Head of caudate nucleus (tissue), 42 donors: ENCODE measurements at regions not wholly inside any gene's neighbourhood (a gene's known extent, or its start where the extent isn't known, plus 50 kb on each side); places are given as distances from the start of the nearest gene placed in this dataset.
"Not testable (repeated sequence)": the region's sequence is repeated elsewhere in the genome, so short reads cannot be mapped to it uniquely, and the experiment has no call there.

Experiments
- DNase-seq, 42 donors: peaks; one replicate each; pipeline versions ENCODE4 v3.0.0 to v3.0.0-alpha.2; 2020 to 2021; ENCODE audit warnings: mixed read lengths in 7 of 42
- intact Hi-C: fragments of 100-400 bp; cut with DNase I; formaldehyde crosslinking; loops from one replicate; pipeline ENCODE4 v1.15.0; 2022

DNA sequence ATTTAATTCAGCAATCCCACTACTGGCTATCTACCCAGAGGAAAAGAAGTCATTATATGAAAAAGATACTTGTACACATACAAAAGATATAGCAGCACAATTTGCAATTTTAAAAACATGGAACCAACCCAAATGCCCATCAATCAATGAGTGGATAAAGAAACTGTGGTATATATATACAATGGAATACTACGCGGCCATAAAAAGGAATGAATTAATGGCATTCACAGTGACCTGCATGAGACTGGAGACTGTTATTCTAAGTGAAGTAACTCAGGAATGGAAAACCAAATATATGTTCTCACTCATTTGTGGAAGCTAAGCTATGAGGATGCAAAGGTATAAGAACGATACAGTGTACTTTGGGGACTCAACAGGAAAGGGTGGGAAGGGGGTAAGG is 102.8 kb upstream of the KCNMA1 start:
- DNase-seq, intact Hi-C loops: not testable (repeated sequence)

DNA sequence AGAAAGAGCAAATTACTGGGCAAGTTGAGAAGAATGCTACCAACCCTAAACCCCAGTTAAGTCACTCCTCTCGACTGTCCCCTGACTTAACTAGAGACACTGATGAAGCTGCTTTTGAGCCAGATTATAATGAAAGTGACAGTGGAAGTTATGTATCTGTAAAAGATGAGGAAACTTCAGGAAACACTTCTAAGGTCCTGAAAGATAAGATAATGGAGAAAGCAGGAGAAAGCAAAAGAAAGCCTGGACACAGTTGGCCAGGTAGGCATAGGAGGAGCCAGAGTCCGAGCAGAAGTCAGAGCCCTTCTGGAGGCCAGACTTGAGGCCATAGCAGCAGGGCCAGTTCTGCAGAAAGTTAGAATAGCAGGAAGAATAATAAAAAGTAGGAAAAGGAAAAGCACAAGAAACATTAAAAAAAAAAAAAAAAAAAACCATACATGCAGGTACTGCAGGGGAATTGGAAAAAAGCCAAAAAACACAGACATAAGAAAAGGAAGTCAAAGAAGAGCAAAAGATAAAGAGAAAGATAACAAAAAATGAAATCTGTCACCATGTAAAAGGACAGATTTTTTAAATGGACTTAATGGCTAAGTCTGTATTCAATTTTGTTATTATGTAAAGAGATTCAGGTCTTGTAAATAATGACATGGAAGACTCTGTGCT is 101.0 kb upstream of the KCNMA1 start:
- intact Hi-C loops: no loop called here
- DNase-seq: no peak

DNA sequence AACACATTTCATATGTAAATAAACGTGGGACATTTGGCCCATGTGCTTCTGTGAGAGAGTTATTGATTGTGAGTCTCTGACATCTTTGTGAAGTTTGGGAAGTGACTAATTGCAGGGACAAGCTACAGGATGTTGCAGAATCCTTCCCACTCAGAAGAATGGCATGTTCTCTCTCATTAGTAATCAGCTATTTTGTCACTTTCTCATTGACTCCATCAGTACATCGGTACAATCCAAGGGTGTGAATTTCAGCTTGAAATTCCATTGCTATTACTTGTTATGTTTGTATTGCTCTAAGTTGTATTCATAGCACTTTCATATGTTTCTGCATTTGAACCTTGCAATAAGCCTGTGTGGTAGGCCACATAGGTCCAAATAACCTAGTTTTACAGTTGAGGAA is 100.0 kb upstream of the KCNMA1 start:
- no peak for DNase-seq
- intact Hi-C loops: no loop called here

DNA sequence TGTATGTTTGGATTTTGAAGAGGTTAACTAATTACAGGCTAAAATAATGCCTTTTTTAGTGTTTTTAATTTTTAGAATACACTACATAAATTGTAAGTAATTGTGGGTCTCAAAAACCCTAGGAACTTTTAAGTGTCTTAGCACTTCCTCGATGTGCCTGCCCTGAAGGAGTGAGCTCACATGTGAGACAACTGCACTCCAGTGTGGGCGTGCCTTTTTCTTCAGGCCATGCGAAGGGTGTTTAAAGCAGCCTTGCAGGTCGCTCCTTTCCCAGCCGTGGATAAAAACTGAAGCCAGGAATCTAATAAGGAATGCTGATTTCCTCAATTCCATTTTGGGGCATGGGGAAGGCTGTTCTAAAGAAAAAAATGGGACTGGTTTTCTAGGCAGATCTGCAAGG is 97.5 kb upstream of the KCNMA1 start:
- DNase-seq, intact Hi-C loops: not testable (repeated sequence)

DNA sequence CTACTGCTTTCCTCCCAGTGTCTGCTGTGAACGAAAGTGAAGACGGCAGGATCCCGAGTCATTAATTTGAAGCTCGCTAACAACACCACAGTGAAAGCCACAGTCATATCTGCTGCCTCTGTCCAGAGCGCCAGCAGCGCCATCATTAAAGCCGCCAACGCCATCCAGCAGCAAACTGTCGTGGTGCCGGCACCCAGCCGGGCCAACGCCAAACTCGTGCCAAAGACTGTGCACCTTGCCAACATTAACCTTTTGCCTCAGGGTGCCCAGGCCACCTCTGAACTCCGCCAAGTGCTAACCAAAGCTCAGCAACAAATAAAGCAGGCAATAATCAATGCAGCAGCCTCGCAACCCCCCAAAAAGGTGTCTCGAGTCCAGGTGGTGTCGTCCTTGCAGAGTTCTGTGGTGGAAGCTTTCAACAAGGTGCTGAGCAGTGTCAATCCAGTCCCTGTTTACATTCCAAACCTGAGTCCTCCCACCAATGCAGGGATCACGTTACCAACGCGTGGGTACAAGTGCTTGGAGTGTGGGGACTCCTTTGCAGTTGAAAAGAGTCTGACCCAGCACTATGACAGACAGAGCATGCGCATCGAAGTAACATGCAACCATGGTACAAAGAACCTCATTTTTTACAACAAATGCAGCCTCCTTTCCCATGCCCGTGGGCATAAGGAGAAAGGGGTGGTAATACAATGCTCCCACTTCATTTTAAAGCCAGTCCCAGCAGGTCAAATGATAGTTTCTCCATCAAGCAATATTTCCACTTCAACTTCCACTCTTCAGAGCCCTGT is 94.8 kb upstream of the KCNMA1 start:
- intact Hi-C loops: no loop called here
- DNase-seq: peak in 1 of 42 donors; percentile 18

DNA sequence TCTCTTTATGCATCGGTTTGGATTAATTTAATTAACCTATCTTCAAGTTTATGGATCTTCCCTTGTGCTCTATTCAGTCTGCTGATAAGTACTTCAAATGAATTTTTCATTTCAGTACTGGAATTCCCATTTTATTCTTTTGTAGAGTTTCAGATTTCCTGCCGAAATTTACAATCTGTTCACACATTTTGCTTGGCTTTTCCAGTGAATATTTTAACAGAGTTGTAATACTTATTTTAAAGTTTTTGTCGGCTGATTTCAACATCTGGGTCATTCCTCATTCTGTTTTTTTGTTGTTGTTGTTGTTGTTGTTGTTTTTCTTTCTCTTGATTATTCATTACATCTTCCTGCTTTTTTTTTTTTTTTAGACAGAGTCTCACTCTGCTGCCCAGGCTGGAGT is 89.9 kb upstream of the KCNMA1 start:
- no peak for DNase-seq
- intact Hi-C loops: no loop called here

DNA sequence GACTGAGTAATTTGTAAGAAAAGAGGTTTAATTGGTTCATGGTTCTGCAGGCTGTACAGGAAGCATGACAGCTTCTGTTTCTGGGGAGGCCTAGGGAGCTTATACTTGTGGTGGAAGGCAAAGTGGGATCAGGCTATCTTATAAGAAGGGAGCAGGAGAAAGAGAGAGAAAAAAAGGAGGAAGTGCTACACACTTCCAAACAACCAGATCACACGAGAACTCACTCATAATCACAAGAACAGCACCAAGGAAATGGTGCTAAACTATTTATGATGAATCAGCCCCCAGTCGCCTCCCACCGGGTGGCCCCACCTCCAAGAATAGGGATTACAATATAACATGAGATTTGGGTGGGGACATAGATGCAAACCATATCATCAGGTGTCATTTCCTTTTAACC is 89.1 kb upstream of the KCNMA1 start:
- intact Hi-C loops: no loop called here
- peak in 1 of 42 donors; percentile 5 for DNase-seq

DNA sequence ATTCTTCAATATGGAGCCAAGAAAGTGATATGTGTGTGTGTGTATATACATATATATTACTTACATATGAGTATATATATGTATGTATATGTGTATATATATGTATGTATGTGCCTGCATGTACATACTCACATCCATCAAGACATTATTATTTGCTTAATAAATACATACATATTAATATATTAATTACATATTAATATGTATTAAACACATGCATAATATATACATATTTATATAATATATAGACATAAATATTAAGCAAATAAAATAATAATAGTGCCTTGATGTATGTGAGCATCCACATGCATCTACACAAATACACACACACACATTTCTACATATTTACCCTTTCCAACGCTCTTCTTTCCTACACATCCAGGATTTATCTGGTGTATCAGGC is 88.7 kb upstream of the KCNMA1 start:
- no peak for DNase-seq
- intact Hi-C loops: no loop called here

DNA sequence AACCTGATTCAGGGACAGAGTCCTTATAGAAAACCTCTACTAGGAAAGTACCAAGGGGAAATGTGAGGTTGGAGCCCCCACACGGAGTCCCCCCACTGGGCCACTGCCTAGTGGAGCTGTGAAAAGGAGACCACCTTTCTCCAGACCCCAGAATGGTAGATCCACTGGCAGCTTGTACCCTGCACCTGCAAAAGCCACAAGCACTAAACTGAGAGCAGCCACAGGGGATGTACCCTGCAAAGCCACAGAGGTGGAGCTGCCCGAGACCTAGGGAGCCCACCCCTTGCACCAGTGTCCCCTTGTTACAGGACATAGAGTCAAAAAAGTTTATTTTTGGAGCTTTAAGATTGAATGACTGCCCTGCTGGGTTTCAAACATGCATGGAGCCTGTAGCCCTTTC is 87.2 kb upstream of the KCNMA1 start:
- intact Hi-C loops: no loop called here
- DNase-seq: peak in 1 of 42 donors; percentile 20

DNA sequence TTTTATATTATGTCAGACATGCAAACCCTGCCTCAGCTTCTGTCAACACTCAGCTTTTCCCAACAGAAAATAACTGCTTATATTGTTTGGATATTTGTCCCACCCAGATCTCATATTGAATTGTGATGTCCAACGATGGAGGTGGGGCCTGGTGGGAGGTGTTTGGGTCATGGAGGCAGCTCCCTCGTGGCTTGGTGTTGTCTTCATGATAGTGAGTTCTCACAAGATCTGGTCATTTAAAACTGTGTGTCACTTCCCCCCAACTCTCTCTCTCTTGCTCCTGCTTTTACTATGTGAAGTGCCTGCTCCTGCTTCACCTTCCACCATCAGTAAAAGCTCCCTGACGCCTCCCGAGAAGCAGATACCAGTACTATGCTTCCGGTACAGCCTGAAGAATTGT is 85.8 kb upstream of the KCNMA1 start:
- DNase-seq: peak in 1 of 42 donors; percentile 9
- intact Hi-C loops: no loop called here

DNA sequence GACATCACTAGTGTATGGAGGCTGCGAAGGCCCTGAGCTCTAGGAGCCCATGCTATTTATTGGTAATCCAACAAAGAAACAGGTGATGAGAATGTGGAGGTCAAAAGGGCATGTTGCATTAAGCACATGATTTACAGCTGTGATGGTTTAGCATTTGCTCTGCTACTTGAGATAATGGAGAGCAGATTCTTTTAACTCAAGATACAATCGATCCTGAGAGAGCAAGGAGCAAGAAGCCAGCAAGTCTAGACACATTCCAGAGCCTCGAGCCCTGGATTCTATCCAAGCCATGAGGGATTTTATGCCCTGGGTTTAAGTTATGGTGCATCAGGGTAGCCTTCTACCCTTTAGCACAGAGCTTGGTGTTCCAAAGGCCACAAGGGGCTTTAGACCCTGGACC is 85.3 kb upstream of the KCNMA1 start:
- DNase-seq: peak in 1 of 42 donors; percentile 14
- intact Hi-C loops: not testable (repeated sequence)

DNA sequence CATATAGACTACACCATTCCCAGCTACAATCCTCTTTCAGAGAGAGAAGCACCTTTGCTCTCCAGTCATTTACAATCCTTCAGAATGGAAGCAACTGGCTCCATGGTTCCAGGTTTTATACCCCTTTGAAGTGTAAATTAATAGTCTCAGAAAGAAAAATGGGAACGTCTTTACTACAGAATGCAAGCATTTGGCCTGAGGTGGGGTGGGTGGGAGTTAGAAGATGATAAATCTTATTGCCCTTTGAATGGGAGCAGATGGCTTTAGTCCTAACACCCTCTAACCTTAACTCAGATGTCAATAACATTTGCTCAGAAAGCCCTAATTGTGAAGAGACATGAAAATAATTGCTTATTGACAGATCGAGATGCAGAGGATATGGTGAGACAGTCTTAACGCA is 84.2 kb upstream of the KCNMA1 start:
- intact Hi-C loops: no loop called here
- peak in 1 of 42 donors; percentile 3 for DNase-seq

DNA sequence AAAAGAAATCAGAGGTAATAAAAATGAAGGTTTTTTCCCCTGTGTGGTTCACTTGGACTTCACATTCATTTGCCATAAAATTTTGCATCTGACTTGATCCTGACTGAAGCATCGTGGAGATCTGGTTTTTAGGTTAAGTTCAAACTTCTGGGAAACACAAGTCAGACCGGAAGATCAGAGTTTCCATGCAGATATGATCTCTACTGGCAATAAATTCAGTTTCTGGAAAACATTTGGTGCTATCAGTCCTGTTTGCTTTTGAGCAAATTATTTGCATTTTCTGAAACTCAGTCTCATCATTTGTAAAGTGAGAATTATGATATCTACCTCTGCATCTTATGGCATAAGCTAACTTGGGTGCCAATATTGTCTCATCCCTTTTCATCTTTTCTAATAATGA is 81.3 kb upstream of the KCNMA1 start:
- DNase-seq: no peak
- intact Hi-C loops: no loop called here

DNA sequence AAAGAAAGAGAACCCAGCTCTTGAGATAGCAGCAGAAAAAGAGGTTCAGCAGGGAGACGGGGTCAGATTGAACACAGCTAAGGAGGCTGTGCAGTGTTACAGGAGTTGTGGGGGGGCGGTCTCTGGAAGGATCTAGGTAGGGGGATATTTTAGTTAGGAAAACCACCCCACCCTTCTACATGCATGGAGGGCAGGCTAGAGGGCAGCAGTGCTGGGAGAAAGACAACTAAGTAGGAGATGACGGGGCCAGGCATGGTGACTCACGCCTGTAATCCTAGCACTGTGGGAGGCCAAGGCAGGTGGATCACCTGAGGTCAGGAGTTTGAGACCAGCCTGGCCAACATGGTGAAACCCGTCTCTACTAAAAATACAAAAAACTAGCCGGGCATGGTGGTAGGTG is 80.7 kb upstream of the KCNMA1 start:
- intact Hi-C loops: not testable (repeated sequence)
- DNase-seq: peak in 1 of 42 donors; percentile 12

DNA sequence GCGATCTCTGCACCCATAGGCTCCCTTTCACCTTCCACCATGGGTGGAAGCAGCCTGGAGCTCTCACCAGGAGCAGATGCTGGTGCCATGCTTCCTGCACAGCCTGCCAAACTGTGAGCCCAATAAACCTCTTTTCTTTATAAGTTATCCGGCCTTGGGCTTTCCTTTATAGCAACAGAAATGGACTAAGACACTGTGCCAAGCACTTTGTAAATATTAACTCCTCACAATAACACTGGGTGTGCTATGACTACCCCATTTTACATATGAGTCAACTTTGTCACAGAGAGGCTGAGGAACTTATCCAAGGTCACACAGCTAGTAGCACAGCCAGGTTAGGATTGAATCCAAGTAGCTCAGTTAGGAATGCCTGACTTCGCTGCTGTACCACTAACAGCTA is 79.7 kb upstream of the KCNMA1 start:
- no peak for DNase-seq
- intact Hi-C loops: no loop called here

DNA sequence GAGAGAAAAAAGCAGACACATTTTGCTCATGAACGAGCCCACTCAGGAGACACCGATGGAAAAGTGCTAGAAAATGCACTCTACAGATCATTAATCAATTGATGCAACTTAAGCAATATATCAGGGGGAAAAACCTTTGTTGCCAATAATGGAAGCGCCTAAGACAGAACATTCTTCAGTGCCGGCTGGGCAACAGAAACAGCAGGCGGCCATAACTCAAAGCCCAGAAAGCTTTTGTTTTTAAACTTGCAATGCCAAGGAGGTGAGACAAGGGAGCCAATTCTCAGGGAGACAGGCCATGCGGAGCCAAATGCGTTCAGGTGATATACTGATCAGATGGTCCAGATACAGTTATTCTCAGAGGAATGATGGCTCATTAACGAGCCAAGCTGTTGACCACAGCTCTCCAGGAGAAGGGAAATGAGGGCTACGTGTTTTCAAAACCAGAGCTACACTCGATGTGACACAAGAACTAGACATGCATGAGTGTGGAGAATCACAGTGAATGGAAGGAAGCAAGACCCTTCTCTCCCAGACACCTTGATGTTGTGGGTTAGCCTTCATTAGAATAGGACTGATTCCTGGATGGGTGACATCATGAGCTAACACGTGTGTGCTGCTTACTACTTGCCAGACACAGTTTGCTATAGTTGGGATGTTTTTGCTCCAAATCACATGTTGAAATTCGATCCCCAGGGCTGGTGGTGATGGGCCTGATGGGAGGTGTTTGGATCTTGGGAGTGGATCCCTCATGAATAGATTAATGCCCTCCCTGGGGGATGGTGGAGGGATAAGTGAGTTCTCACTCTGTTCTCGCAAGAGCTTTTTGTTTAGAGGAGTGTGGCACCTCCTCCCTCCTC is 79.1 kb upstream of the KCNMA1 start:
- DNase-seq: no peak
- intact Hi-C loops: no loop called here

DNA sequence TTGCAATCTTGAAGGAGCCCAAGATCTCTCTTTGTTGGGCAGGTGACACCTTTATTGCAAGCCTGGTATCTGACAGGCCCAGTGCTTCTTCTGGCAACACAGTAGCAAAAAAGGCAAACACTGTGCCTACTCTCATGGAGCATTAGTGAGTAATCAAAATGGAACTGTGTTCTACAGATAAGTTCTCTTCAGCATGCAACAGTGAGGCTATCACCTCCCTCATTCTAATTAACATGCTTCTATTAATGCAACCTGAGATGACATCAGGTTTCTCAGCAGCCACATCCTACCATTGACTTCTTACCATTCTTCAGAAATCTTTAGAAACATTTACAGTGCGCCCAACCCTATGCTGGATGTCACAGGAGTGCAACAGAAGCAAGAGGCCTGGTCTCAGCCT is 77.9 kb upstream of the KCNMA1 start:
- DNase-seq: no peak
- intact Hi-C loops: no loop called here

DNA sequence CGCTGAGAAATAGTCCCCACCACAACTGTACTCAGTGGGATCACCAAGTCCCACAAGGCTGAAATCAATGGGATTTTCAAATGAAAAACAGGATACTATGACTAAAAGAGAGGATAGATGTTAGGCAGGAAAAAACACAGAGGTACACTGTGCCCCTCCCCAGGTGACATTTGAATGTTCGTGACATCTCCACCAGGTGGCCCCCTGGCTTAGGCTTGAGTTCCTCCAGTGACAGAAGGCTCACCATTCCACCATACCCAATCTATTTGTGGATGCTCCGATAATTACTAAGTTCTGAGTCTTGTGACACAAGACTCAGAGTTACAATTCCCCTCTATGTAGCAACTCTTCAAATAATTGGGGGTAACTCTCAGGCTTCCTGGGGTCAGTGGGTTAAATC is 77.5 kb upstream of the KCNMA1 start:
- DNase-seq: peak in 1 of 42 donors; percentile 20
- intact Hi-C loops: no loop called here

DNA sequence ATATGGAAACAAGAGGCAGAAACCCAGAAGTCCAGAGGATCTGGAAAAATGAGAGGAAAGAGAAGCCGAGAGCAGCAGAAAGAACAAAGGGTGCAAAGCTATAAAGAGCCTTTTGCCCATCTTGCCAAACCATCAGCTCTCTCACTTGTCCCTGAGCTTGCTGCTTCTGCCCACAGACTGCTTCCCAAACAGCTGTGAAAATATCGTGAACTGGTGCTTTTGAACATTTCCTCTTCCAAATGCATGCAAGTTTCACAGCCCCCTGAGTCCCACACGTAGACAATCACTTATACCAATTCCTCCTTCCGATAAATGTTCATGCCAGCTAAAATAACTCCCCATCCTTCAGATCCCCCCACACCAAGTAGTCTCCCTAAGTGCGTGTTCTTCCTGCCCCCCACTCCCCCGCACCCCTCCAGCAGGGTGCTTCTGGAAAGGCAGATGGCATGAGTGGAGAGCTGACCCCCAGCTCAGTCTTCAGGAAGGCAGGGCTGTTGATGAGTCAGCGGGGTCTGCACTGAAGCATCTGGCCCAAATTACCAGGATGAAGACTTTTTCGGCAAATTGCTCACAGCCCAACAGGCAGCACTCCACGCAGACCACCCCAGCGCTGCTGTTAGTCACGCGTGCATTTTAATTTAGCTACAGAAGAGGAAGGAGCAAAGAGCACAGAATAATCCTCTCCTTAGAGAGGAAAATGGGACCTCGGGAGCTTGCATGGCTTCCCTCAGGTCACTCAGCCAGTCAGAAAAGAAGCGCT is 76.1 kb upstream of the KCNMA1 start:
- intact Hi-C loops: no loop called here

More for the DNA sequence above, 76.1 kb upstream of the KCNMA1 start:
- peak in 4 of 42 donors; percentile 18 to 38 (median 18) for DNase-seq
